Caco-2 (cell line): ENCODE measurements at regions not wholly inside any gene's neighbourhood (a gene's known extent, or its start where the extent isn't known, plus 50 kb on each side); places are given as distances from the start of the nearest gene placed in this dataset.

Experiments
- BruUV-seq: library from RNA; stranded (reverse); fragments of 400-500 nt; replicated peaks from 2 replicates; lab custom pipeline; 2021; lab: Mats Ljungman, UMichigan
- CTCF ChIA-PET: fragments of 300-600 bp; sonication (Branson Sonifier 250); formaldehyde crosslinking; loops from one replicate; lab custom pipeline; 2022; ENCODE audit warnings: antibody characterized with exemption; lab: Charles Lee
- POLR2A ChIA-PET: fragments of 300-600 bp; sonication (Branson Sonifier 250); formaldehyde crosslinking; loops from one replicate; lab custom pipeline; 2022; ENCODE audit warnings: antibody characterized with exemption; lab: Charles Lee
- DNase-seq, 2 experiments: peaks; one replicate each; pipeline versions ENCODE4 v3.0.0 to v3.0.0-alpha.2; 2020 to 2022
- H3K27me3 ChIP-seq: replicated peaks from 2 replicates; pipeline ENCODE4 v1.6.0; 2011; ENCODE audit warnings: low read length; ENCODE audit not compliant: control insufficient read depth, insufficient read depth
- H3K36me3 ChIP-seq: 2 replicates; pipeline ENCODE4 v1.5.1; 2011; ENCODE audit warnings: low read length; ENCODE audit not compliant: control insufficient read depth, insufficient read depth
- H3K4me1 ChIP-seq: fragments of 250-450 bp; sonication (Bioruptor Pico); 2 replicates; pipeline ENCODE4 v1.5.1; 2020; ENCODE audit warnings: mild to moderate bottlenecking
- H3K4me3 ChIP-seq: 2 replicates; pipeline ENCODE4 v1.5.1; 2011; ENCODE audit warnings: low read depth, mild to moderate bottlenecking, control low read depth, low read length
- H3K9me3 ChIP-seq: fragments of 250-450 bp; sonication (Bioruptor Pico); 2 replicates; pipeline ENCODE4 v1.5.1; 2020; ENCODE audit warnings: mild to moderate bottlenecking, moderate library complexity
- H3K27ac Mint-ChIP-seq: one replicate; pipeline ENCODE4 v1.8.0; 2022; ENCODE audit warnings: mixed read lengths; ENCODE audit not compliant: unreplicated experiment
- H3K27me3 Mint-ChIP-seq: one replicate; pipeline ENCODE4 v1.8.0; 2022; ENCODE audit warnings: mixed read lengths; ENCODE audit not compliant: insufficient read depth, unreplicated experiment
- H3K36me3 Mint-ChIP-seq: one replicate; pipeline ENCODE4 v1.8.0; 2022; ENCODE audit warnings: mild to moderate bottlenecking, mixed read lengths; ENCODE audit not compliant: insufficient read depth, unreplicated experiment
- H3K4me1 Mint-ChIP-seq: one replicate; pipeline ENCODE4 v1.8.0; 2022; ENCODE audit warnings: low read depth, mixed read lengths; ENCODE audit not compliant: unreplicated experiment
- H3K4me3 Mint-ChIP-seq: one replicate; pipeline ENCODE4 v1.8.0; 2022; ENCODE audit warnings: mild to moderate bottlenecking, moderate library complexity, mixed read lengths; ENCODE audit not compliant: unreplicated experiment
- H3K9me3 Mint-ChIP-seq: one replicate; pipeline ENCODE4 v1.8.0; 2022; ENCODE audit warnings: mixed read lengths; ENCODE audit not compliant: unreplicated experiment
- CTCF ChIP-seq, 2 experiments: fragments of 200-600 bp in 1 of 2; IDR thresholded peaks; 1 replicate in 1 of 2; 2 replicates in 1 of 2; pipeline versions ENCODE4 v1.5.1 to v1.8.0; 2011 to 2022; ENCODE audit warnings: antibody characterized with exemption in 1 of 2, control low read depth in 1 of 2, inconsistent platforms in 1 of 2, low read depth in 1 of 2, low read length in 1 of 2, mild to moderate bottlenecking in 1 of 2, moderate library complexity in 1 of 2; ENCODE audit not compliant: insufficient read depth in 1 of 2, severe bottlenecking in 1 of 2, unreplicated experiment in 1 of 2
- intact Hi-C: fragments of 100-400 bp; cut with micrococcal nuclease; formaldehyde crosslinking; loops from one replicate; pipeline ENCODE4 v1.10.0; 2022; ENCODE audit not compliant: unreplicated experiment

DNA sequence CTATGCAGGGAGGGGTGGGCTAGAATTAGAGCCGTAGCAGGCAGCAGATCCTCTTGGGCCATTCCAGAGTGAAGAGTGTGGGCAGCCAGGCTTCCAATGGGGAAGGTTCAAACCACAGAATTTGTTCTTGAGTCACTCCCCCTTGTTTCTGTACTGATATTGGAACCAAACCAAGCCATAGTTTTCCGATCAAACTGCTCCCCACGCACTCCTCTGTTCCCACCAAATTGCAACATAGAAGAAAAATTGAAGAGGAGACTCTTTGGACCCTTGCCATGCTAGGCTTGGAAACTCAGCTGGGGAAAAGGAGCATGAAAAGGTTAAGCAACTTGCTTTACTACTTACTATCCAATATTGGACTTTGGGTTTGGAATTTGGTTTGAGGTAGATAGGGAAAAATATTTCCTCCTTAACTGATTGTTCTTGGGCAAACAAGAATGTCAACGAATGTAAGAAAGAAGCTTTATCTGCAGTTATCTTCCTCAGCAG lies 165.8 kb upstream of the NR3C1 start:
- intact Hi-C loops = loop anchor here (1.0 to 10.0 kb wide), 6 partner anchors 14 to 256 kb away; no protein-coding TSS in a partner anchor
- DNase-seq = peak; percentile 52 to 60
- Mint-ChIP-seq H3K9me3 (peaks cover 11% of the 10 kb centered on the region), H3K4me1 (peaks cover 34% of the 10 kb centered on the region), H3K36me3 (peaks cover 11% of the 10 kb centered on the region), H3K27ac (peak overlapping the region; percentile 89), H3K4me3 (peak overlapping the region; percentile 49), H3K27me3 (no peaks in the 10 kb centered on the region)
- ChIA-PET CTCF (interaction anchor here (0.9 to 1.5 kb wide), 4 partner anchors 31 to 255 kb away, joined by 3 to 8 read pairs (median 4); no protein-coding TSS in a partner anchor), POLR2A (no interaction called here)
- Histone ChIP-seq H3K4me3 (no peak overlapping the region), H3K36me3 (no peaks in the 10 kb centered on the region), H3K4me1 (peaks cover 33% of the 10 kb centered on the region), H3K9me3 (peaks cover 6% of the 10 kb centered on the region; the same call in 1 of the 2 replicates), H3K27me3 (no peaks in the 10 kb centered on the region)
- TF ChIP-seq CTCF (IDR thresholded peaks at IDR 0.05; ENCODE audit: insufficient read depth in 1 of 2, low read depth in 1 of 2, low read length in 1 of 2, severe bottlenecking in 1 of 2, unreplicated experiment in 1 of 2) = no peak
- no TSS peak for BruUV-seq

DNA sequence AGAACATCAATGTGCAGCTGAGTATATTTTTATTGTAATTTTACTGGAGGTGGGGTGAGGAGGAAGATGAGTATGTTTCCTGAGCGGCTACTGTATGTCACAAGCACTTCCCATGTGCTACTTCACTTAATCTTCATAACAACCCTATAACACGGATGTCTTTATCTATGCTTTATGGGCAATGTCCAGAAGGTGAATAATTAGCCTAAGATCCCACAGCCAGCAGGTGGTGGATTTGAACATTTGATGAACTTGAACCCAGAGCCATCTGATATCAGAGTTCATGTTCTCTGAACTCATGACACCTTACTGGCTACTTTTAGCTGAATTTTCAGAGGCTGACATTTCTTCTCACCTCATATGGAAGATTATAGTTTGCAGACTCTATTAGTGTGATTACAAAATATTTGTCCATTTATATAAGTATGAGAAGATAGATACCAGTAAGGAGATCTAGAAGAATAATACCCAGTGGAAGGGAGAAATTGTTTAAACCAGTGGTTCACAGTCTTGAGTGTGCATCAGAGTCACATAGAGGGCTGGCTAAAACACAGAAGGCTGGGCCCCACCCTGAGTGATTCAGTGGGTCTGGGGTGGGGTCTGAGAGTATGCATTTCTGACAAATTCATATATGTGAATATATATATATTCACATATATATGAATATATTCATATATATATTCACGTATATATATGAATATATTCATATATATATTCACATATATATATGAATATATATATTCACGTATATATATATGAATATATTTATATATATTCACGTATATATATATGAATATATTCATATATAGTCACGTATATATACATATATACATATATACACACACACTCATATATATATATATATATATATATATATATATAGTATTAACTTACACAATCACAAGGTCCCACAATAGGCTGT lies 164.4 kb upstream of the NR3C1 start:
- CTCF ChIA-PET = no interaction called here
- H3K27ac Mint-ChIP-seq = peak overlapping the region; percentile 89
- H3K4me3 Mint-ChIP-seq = no peak overlapping the region
- Histone ChIP-seq H3K4me1 (peaks cover 39% of the 10 kb centered on the region), H3K36me3 (no peaks in the 10 kb centered on the region), H3K4me3 (no peak overlapping the region), H3K27me3 (no peaks in the 10 kb centered on the region), H3K9me3 (peaks cover 6% of the 10 kb centered on the region; the same call in 1 of the 2 replicates)
- H3K4me1 Mint-ChIP-seq = peaks cover 38% of the 10 kb centered on the region
- peaks cover 11% of the 10 kb centered on the region for H3K36me3 Mint-ChIP-seq
- intact Hi-C loops = loop anchor here (5.0 to 10.0 kb wide), 3 partner anchors 69 to 257 kb away; no protein-coding TSS in a partner anchor
- POLR2A ChIA-PET = no interaction called here
- BruUV-seq = no TSS peak
- no peak for TF ChIP-seq CTCF (IDR thresholded peaks at IDR 0.05; ENCODE audit: insufficient read depth in 1 of 2, low read depth in 1 of 2, low read length in 1 of 2, severe bottlenecking in 1 of 2, unreplicated experiment in 1 of 2)
- no peak for DNase-seq
- no peaks in the 10 kb centered on the region for H3K27me3 Mint-ChIP-seq
- peaks cover 10% of the 10 kb centered on the region for H3K9me3 Mint-ChIP-seq

- Mint-ChIP-seq H3K4me3 (no peak overlapping the region), H3K27me3 (no peaks in the 10 kb centered on the region), H3K27ac (no peak overlapping the region), H3K9me3 (peaks cover 10% of the 10 kb centered on the region), H3K36me3 (peaks cover 11% of the 10 kb centered on the region), H3K4me1 (peaks cover 49% of the 10 kb centered on the region)
- Histone ChIP-seq H3K9me3 (peaks cover 6% of the 10 kb centered on the region; the same call in 1 of the 2 replicates), H3K27me3 (no peaks in the 10 kb centered on the region), H3K4me3 (no peak overlapping the region), H3K4me1 (peaks cover 50% of the 10 kb centered on the region), H3K36me3 (no peaks in the 10 kb centered on the region)
- DNase-seq = no peak
- ChIA-PET CTCF (no interaction called here), POLR2A (no interaction called here)
- intact Hi-C loops = loop anchor here (5.0 to 10.0 kb wide), 3 partner anchors 71 to 259 kb away; no protein-coding TSS in a partner anchor
- BruUV-seq = no TSS peak
- no peak for TF ChIP-seq CTCF (IDR thresholded peaks at IDR 0.05; ENCODE audit: insufficient read depth in 1 of 2, low read depth in 1 of 2, low read length in 1 of 2, severe bottlenecking in 1 of 2, unreplicated experiment in 1 of 2)
Measured at GRCh38 chr5:143566139-143566538, 162.7 kb upstream of the NR3C1 start.
